Parathyroid adenoma (tissue), 2 donors: ENCODE measurements at regions not wholly inside any gene's neighbourhood (a gene's known extent, or its start where the extent isn't known, plus 50 kb on each side); places are given as distances from the start of the nearest gene placed in this dataset.

ENCODE experiments used
- H2AFZ ChIP-seq: fragments of 300-600 bp; sonication (generic); one replicate; pipeline ENCODE4 v1.7.0; 2017; ENCODE audit warnings: antibody characterized with exemption, mild to moderate bottlenecking
- H3K27ac ChIP-seq: fragments of 300-600 bp; sonication (generic); one replicate; pipeline ENCODE4 v1.7.0; 2017
- H3K27me3 ChIP-seq: fragments of 300-600 bp; sonication (generic); one replicate; pipeline ENCODE4 v1.7.0; 2017; ENCODE audit warnings: low read length; ENCODE audit not compliant: control insufficient read depth, insufficient read depth
- H3K36me3 ChIP-seq: fragments of 300-600 bp; sonication (generic); one replicate; pipeline ENCODE4 v1.7.0; 2017; ENCODE audit warnings: low read length; ENCODE audit not compliant: control insufficient read depth, insufficient read depth
- H3K4me1 ChIP-seq: fragments of 300-600 bp; sonication (generic); one replicate; pipeline ENCODE4 v1.7.0; 2017; ENCODE audit warnings: control low read depth
- H3K4me2 ChIP-seq: fragments of 300-600 bp; sonication (generic); one replicate; pipeline ENCODE4 v1.7.0; 2017; ENCODE audit warnings: low read length
- H3K4me3 ChIP-seq: fragments of 300-600 bp; sonication (generic); one replicate; pipeline ENCODE4 v1.7.0; 2017; ENCODE audit warnings: low read depth, low read length
- H3K79me2 ChIP-seq: fragments of 300-600 bp; sonication (generic); one replicate; pipeline ENCODE4 v1.7.0; 2017; ENCODE audit warnings: control low read depth
- H3K9ac ChIP-seq: fragments of 300-600 bp; sonication (generic); one replicate; pipeline ENCODE4 v1.7.0; 2017; ENCODE audit warnings: mild to moderate bottlenecking
- H3K9me3 ChIP-seq: fragments of 300-600 bp; sonication (generic); one replicate; pipeline ENCODE4 v1.7.0; 2017; ENCODE audit warnings: low read length; ENCODE audit not compliant: control insufficient read depth
- CTCF ChIP-seq: fragments of 300-600 bp; sonication (generic); IDR thresholded peaks from one replicate; pipeline ENCODE4 v1.7.0; 2017; ENCODE audit warnings: antibody characterized with exemption, mild to moderate bottlenecking
- donor health status: primary hyperparathyroidism.

GRCh38 chr19:28009696-28010095, 1203.3 kb downstream of the UQCRFS1 start:
- H3K27me3 ChIP-seq, result no peaks in the 10 kb centered on the region
- H3K4me3 ChIP-seq, result no peak overlapping the region
- H3K4me1 ChIP-seq, result no peaks in the 10 kb centered on the region
- no peak overlapping the region for H3K9ac ChIP-seq
- H3K36me3 ChIP-seq, result no peaks in the 10 kb centered on the region
- no peak overlapping the region for H2AFZ ChIP-seq
- no peak overlapping the region for H3K27ac ChIP-seq
- H3K4me2 ChIP-seq, result no peak overlapping the region
- no peak for TF ChIP-seq CTCF
- no peaks in the 10 kb centered on the region for H3K79me2 ChIP-seq
- H3K9me3 ChIP-seq, result no peaks in the 10 kb centered on the region

GRCh38 chr19:28008695-28009094, 1204.3 kb downstream of the UQCRFS1 start:
- no peaks in the 10 kb centered on the region for H3K4me1 ChIP-seq
- no peaks in the 10 kb centered on the region for H3K79me2 ChIP-seq
- H3K36me3 ChIP-seq, result no peaks in the 10 kb centered on the region
- no peak for TF ChIP-seq CTCF
- no peaks in the 10 kb centered on the region for H3K9me3 ChIP-seq
- no peak overlapping the region for H3K27ac ChIP-seq
- no peak overlapping the region for H3K9ac ChIP-seq
- no peak overlapping the region for H3K4me3 ChIP-seq
- H3K27me3 ChIP-seq, result no peaks in the 10 kb centered on the region
- no peak overlapping the region for H2AFZ ChIP-seq
- no peak overlapping the region for H3K4me2 ChIP-seq

- no peaks in the 10 kb centered on the region for H3K4me1 ChIP-seq
- no peak overlapping the region for H3K4me2 ChIP-seq
- no peaks in the 10 kb centered on the region for H3K9me3 ChIP-seq
- H3K27ac ChIP-seq, result no peak overlapping the region
- H3K79me2 ChIP-seq, result no peaks in the 10 kb centered on the region
- no peak overlapping the region for H3K4me3 ChIP-seq
- H2AFZ ChIP-seq, result no peak overlapping the region
- H3K27me3 ChIP-seq, result no peaks in the 10 kb centered on the region
- H3K36me3 ChIP-seq, result no peaks in the 10 kb centered on the region
- no peak for TF ChIP-seq CTCF
- no peak overlapping the region for H3K9ac ChIP-seq
Observed at GRCh38 chr19:28003543-28003942, 1209.4 kb downstream of the UQCRFS1 start.

GRCh38 chr19:27997069-27997468, 1215.9 kb downstream of the UQCRFS1 start:
- Histone ChIP-seq H3K27me3 (no peaks in the 10 kb centered on the region), H3K4me2 (no peak overlapping the region), H3K4me1 (no peaks in the 10 kb centered on the region), H3K27ac (no peak overlapping the region), H3K36me3 (no peaks in the 10 kb centered on the region), H3K79me2 (no peaks in the 10 kb centered on the region), H3K9ac (no peak overlapping the region), H3K9me3 (no peaks in the 10 kb centered on the region), H3K4me3 (no peak overlapping the region), H2AFZ (no peak overlapping the region)
- TF ChIP-seq CTCF, result no peak
